ENCODE measurements at regions not wholly inside any gene's neighbourhood (a gene's known extent, or its start where the extent isn't known, plus 50 kb on each side); places are given as distances from the start of the nearest gene placed in this dataset.

DNA sequence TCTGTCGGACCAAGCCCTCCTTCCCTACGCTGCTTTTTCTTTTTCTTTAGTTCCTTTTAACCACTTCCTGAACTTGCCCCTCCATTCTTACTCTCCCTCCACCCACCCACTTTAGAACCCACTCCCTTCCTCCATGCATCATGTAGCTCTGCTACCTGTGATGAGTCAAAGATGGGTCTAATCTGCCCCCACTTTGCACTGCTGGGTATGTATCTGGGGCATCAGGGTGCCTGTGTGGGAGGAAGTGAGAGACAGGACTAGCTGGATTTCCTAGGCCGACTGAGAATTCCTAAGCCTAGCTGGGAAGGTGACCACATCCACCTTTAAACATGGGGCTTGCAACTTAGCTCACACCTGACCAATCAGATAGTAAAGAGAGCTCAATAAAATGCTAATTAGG is 157.7 kb downstream of the SEC16B start:
- CTCF ChIA-PET: no interaction called here
- POLR2A ChIA-PET: no interaction called here
- TF ChIP-seq CTCF (IDR thresholded peaks at IDR 0.05; ENCODE audit: control extremely low read depth, extremely low read depth, low read depth, missing control alignments): no peak
- no peak for DNase-seq (ENCODE audit: extremely low spot score)

DNA sequence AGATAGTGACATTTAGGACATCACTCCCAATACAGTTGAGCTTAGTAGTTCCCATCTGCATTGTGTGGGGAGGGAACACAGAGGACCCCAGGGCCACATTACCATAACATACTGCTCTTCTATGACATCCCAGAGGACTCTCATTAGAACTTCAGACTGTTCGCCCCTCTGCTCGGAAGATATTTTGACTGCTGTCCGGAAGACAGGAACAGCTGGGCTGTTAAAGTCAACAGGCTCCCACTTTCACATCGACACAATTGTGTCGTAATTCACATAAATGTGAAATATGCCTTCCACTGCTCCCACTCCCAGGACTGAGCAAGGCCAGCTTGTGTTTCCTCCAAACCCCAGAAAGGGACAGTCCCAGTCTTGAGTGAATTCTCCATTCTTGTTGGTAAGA is 158.4 kb downstream of the SEC16B start:
- DNase-seq (ENCODE audit: extremely low spot score): no peak
- POLR2A ChIA-PET: no interaction called here
- CTCF ChIA-PET: no interaction called here
- no peak for TF ChIP-seq CTCF (IDR thresholded peaks at IDR 0.05; ENCODE audit: control extremely low read depth, extremely low read depth, low read depth, missing control alignments)

GRCh38 chr1:177809819-177810218 is 160.0 kb downstream of the SEC16B start:
- POLR2A ChIA-PET: no interaction called here
- no peak for TF ChIP-seq CTCF (IDR thresholded peaks at IDR 0.05; ENCODE audit: control extremely low read depth, extremely low read depth, low read depth, missing control alignments)
- no peak for DNase-seq (ENCODE audit: extremely low spot score)
- CTCF ChIA-PET: interaction anchor here (0.9 to 1.0 kb wide), 2 partner anchors 10 to 47 kb away, joined by 3 read pairs; no protein-coding TSS in a partner anchor

DNA sequence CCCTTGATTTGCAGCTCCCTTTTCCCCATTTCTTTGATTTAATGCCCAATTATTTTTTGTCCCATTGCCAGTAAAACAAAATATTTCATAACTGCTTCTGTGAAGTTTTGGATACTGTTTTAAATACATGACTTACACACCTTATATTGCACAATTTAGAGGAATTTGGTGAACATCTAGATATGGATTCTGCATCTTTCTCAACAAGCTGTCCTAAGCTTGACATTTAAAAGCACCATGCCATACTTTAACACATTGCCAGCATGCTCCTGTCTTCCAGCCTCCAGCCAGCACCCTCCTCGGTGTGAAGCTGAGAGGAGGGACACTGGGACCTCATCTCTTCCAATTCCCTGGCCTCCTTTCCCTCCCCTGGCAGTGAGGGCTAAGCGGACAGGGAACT is 167.6 kb downstream of the SEC16B start:
- DNase-seq (ENCODE audit: extremely low spot score): no peak
- ChIA-PET POLR2A (no interaction called here), CTCF (interaction anchor here (3.0 kb wide), 1 partner anchor 10 kb away, joined by 13 read pairs; no protein-coding TSS in a partner anchor)
- TF ChIP-seq CTCF (IDR thresholded peaks at IDR 0.05; ENCODE audit: control extremely low read depth, extremely low read depth, low read depth, missing control alignments): no peak

DNA sequence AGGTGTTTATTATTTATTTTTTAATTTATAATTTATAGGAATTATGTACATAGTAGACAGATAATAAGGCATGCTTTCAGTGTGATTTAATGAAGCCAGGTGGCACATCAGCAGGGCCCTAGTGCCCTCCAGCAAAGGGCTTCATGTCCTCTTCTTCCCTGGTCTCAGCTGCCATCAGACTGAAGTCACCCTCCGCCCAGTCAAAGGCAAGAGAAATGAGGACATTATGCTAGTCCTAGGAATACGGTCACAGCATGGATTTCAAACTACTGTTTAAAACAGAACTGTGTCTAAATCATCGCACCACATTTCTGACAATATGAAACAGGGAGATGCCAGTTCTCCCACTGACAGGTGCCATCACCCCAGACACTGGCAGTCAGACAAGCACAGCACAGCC is 168.1 kb downstream of the SEC16B start:
- no peak for DNase-seq (ENCODE audit: extremely low spot score)
- ChIA-PET CTCF (interaction anchor here (1.6 to 3.0 kb wide), 2 partner anchors 10 to 13 kb away, joined by 4 to 13 read pairs; no protein-coding TSS in a partner anchor), POLR2A (no interaction called here)
- TF ChIP-seq CTCF (IDR thresholded peaks at IDR 0.05; ENCODE audit: control extremely low read depth, extremely low read depth, low read depth, missing control alignments): no peak

DNA sequence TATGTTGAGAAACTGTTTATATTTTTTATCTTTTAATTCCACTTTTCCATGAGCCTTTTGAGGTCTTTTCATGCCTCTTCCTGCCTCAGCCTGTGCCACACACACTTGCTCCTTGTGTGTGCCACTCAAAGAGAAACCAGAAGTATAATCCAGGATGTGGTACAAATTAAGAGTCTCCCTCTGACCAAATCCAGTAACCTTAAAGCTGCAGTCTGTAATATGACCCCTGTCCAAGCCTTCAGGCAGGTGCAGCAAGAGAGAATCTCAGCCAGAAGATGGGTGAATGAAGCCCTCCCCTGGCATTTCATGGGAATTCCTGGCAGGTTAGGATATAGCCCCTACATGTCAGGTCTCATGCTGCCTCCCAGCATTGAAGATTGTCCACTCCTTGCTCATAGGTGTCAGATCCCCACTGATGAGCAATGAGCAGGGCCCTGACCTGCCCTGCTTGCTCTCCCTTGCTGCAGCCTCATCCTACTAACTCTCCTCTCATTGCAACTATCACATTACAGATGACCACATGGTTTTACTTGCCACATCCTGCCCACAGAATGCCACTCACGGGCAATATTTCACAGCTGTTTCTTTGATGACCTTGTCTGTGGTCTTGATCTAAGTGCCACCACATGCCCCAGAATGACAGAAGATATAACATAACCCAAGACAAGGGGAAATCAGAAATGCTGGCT is 169.3 kb downstream of the SEC16B start:
- POLR2A ChIA-PET: interaction anchor here (0.6 kb wide), 1 partner anchor 94 kb away, joined by 3 read pairs; no protein-coding TSS in a partner anchor
- no peak for TF ChIP-seq CTCF (IDR thresholded peaks at IDR 0.05; ENCODE audit: control extremely low read depth, extremely low read depth, low read depth, missing control alignments)
- CTCF ChIA-PET: interaction anchor here (1.6 to 3.0 kb wide), 2 partner anchors 9 to 12 kb away, joined by 4 to 13 read pairs; no protein-coding TSS in a partner anchor
- no peak for DNase-seq (ENCODE audit: extremely low spot score)
